ENCODE measurements at regions not wholly inside any gene's neighbourhood (a gene's known extent, or its start where the extent isn't known, plus 50 kb on each side); places are given as distances from the start of the nearest gene placed in this dataset.

DNA sequence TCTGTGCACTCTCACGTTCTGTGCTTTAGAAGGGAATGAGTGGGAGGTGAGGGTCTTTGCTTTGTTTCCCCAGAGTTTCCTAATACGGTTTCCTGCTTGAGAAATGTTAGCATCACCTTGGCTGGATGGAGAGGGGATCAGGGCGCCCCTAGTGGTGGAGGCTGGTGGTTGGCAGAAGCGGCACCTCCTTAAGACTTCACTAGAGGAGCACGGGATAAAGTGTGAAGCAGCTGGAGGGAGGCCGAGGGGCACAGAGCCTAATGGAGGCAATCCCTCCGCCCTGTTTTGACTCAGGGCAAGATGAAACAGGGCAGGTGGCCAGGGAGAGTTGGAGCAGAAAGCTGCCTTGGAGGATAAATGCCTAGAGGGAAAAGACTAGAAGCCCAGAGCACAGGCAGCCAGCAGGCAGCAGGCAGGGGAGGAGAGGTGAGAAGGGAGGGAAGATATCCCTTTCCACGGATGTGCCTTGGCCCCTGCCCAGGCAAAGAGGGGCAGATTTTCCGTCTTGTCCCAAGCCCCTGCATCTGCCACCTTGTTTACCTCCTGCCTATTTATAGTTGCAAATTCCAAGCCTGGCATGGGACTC, 56.0 kb upstream of the BTRC start:
- TF ChIP-seq POLR2A (IDR thresholded peaks at IDR 0.05): no peak
- TF ChIP-seq, protein P1, sequence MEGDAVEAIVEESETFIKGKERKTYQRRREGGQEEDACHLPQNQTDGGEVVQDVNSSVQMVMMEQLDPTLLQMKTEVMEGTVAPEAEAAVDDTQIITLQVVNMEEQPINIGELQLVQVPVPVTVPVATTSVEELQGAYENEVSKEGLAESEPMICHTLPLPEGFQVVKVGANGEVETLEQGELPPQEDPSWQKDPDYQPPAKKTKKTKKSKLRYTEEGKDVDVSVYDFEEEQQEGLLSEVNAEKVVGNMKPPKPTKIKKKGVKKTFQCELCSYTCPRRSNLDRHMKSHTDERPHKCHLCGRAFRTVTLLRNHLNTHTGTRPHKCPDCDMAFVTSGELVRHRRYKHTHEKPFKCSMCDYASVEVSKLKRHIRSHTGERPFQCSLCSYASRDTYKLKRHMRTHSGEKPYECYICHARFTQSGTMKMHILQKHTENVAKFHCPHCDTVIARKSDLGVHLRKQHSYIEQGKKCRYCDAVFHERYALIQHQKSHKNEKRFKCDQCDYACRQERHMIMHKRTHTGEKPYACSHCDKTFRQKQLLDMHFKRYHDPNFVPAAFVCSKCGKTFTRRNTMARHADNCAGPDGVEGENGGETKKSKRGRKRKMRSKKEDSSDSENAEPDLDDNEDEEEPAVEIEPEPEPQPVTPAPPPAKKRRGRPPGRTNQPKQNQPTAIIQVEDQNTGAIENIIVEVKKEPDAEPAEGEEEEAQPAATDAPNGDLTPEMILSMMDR (IDR thresholded peaks at IDR 0.05): peak; percentile 55 to 88 (median 72)

Measured in adrenal gland (tissue), 5 donors.